ENCODE measurements at regions not wholly inside any gene's neighbourhood (a gene's known extent, or its start where the extent isn't known, plus 50 kb on each side); places are given as distances from the start of the nearest gene placed in this dataset.

DNA sequence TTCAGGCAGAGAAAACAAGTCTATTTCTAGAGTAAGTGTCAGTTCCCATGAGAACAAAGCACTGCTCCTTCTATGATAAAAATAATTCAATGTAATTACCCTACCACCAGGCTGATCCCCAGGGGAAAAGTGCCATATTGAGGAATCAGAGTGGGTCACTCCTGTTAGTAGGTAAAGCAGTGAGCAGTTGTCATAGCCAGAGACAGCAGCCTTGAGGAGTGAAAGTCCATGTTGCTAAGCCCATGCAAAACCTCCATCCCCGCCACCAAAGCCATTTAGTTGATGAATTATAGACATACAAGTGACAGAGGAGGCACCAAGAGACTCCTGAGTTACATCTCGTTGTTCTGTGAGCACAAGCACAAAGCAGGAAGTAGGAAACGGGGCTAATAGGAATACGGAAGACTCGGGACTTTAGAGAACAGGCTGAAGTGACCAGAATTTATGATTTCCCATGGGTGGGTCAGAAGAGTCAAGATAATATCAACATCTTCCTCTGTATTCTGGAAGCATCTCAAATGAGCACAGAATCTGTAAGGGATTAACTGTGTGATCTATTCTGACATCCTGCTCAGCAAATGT lies 197.9 kb downstream of the MAFB start:
- no peak for DNase-seq (ENCODE audit: low read depth)

DNA sequence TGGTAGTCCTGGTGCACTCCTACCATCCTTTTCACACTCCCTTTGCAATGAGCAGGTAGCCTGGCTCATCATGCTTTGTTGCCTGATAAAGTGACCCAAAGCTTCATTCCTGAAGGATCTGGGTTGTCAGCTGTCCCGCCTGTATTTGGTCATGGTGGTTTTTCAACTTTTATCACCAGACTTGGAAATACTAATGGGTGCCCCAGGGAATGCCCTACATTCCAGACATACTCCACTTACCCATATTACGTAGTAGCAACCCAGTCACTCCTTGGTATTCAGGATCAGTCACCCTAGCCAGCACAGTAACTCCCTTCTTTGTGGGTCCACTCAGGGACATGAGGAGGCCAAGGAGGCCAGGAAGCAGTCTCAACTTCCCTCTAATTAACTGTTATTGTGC lies 199.2 kb downstream of the MAFB start:
- no peak for DNase-seq (ENCODE audit: low read depth)

DNA sequence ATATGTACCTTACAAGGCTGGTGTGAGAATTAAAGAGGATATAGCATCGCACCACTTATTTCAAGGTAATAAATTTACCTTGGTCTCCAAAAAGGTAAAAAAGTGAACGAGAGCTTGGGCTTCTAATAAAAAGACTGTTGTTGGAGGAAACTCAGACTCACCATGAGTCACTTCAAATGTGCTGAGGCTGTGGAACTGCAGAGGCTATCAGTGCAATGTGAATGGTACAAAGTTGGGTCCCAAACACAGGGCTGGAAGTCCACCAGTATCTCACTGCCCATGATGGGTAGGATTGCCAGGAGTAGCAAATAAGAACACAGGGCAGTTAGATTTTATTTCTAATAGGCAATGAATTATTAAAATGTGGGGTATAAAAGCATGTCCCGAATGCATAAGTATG lies 200.6 kb downstream of the MAFB start:
- no peak for DNase-seq (ENCODE audit: low read depth)

DNA sequence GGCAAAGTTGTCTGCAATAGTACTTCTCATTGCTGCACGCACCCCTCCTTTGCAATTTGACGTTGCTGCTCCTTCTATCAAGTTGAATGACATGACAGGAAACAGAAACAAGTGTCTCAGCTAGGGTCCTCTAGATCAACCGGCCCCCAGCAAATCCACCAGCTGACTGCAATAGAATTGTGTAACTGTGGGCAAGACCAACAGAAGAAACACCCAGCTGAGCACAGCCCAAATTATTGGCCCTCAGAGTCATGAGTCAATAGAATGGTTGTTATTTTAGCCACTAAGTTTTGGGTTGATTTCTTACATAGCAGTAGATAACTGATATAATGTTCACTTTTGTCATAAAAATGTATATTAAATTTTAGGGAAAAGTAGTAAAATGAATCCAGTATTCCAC lies 202.7 kb downstream of the MAFB start:
- DNase-seq (ENCODE audit: low read depth), result no peak

DNA sequence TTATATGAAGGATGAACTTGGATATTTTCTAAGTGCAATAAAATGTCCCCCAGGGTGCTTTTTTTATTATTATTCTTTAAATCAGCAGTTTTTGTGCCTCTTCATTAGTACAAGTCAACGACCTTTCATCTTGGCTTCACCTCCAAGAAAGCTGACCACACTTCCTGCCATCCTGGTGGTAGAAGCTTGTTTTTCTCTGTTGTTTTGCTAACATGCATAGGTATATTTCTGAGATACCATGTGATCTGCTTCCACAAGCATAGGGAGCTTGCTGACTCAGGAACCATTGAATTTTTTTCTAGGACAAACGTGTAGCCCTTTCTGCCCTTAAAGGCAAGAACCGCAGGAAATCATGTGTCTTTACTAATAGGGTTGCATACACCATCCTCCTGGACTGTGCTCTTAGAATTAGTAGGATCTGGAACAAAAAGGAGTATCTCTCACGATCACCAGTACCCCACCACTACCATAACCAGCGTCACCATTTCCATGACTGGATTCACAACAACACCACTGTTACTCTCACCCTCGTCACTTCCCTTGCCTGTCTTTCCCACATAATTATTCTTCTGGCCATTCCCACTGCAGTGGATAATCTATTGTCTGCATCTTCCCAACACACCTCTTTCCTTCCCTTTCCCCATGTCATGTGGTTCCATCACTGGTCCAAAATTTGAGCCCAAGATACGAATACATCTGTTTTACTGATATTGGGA lies 207.1 kb downstream of the MAFB start:
- no peak for DNase-seq (ENCODE audit: low read depth)

DNA sequence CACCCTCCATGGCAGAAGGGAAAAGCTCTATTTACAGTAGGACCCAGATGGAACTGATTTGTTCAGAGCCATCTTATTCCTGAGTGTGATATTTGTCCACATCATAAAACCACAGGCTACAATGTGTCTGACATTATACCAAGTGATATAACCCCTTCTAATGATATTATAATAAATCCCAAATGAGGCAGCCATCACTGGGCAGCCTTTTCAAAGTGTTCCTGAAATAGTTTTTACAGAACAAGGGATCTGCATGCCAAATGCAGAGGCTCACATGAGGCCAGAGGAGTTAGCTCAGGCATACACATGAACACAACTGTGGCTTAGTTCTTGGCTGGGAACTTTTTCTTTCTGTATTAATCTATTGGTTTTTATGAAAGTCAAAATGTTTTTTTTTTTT lies 207.7 kb downstream of the MAFB start:
- no peak for DNase-seq (ENCODE audit: low read depth)

DNA sequence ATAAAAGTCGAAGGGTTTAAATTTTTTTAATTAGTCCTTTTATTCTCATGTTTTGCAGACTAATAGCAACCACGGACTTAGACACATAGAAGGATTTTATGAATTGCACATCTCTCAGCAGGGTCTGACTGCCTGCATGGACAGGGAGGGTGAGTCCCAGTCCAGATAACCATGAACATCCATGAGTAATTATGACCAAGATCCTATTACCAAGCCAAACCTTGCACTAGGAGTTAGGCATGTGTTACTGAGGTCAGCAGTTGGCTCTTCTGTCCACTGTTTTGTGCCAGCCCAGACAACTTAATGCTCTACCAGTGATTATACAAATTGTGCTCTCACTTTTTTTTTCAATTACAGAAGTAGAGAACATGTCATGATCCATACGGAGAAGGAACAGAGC lies 211.2 kb downstream of the MAFB start:
- no peak for DNase-seq (ENCODE audit: low read depth)

DNA sequence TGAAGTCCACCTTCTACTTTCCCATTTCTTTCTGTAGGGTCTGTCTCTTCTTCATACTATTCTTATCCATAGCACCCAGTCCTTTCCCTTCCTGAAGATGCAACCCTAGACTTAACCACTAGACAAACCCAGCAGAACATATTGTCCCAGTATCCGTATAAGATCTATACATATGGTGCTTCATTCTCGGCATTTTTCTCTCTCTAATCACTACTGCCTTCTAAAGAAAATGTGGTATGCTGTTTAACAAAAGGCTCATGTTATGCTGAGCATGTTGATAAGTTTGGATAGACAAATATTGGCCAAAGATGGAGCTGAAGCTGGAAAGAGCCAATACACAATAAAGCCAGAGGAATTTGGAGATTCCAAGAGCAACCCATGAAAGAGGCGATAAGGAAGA lies 212.6 kb downstream of the MAFB start:
- no peak for DNase-seq (ENCODE audit: low read depth)

DNA sequence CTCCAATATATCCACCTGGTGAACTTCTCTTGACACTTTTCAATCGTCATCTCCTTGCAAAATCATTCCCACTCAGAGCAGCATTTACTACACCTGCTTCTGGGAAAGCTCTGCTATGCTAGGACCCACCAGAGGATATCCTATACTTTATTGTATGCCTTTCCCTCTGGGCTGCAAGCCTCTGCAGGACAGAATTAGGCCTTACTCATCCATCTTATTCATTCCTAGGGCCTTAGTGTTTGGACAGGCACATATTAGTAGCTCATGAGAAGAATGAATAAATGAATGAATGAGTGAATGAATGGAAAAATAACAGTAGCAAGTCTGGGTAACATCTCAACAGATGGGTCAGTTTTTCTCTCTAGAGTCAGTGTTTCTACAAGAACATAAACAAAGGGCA lies 216.1 kb downstream of the MAFB start:
- no peak for DNase-seq (ENCODE audit: low read depth)

DNA sequence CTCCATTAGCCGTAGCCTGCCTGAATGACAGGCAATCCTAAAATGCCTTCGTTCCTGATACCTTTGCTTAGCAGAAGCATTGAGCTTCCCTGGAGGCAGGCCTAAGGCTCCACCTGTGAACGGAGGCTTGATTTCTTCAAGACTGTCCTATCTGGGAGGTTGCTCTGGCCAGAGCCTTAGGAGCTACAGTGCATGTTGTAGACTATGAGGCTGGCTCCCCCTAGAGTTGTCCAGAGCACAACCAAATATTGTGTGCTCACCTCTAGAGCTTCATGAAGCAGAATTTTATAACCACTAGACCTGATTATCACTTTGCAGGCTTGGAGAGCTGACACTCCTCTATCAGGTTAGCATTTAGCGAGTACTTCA lies 217.8 kb downstream of the MAFB start:
- no peak for DNase-seq (ENCODE audit: low read depth)

DNA sequence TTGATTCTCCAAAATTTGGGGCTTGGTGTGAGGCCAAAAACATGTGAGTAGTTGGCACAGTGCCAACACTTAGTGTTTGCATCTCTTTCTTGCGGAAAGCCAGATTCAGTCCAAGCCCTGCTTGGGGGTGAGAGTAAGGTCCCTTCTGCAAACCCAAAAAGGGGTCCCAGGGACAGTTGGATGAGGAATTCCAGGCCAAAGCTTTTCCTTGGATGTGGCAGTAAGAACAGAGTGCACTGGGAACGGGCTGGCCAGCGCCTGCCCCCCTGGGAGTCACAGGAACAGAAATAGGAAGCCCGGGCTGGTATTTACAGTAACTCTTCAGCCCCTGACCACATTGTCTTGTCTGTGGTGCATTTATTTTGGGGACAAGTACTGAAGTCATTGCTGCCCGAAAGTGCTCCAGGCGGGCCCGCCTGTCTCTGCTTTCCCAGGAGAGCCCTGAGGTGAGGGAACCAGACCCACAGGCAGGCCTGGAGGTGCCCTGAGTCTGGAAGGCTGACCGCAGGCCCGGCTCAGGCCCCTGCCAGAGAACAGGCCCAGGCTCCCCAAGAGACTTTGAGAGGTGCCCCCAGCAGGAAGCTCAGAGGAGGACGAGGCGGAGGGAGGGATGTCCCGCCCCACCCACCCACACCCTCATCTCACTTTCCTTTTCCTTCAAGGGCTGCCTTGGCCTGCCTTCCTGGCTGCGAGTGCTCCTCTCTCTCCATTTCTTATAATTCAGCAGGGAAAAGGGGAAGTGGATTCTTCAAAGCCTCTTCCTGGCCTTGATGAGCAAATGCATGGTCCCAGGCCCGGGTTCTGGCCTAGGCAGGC lies 218.4 kb downstream of the MAFB start:
- DNase-seq (ENCODE audit: low read depth), result no peak

DNA sequence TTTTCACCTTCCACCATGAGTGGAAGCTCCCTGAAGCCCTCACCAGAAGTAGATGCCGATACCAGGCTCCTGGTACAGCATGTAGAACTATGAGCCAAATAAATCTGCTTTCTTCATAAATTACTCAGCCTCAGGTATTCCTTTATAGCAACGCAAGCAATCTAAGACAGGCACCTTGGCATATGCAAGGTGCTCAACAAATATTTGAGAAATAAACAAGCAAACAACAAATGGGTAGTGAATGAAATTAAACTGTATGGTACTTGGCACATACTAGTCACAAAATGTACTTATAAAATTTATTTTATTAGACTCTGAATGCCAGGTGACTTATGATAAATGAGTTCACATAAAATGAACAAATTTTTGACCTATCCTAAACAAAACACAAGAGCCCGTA lies 220.3 kb downstream of the MAFB start:
- no peak for DNase-seq (ENCODE audit: low read depth)

DNA sequence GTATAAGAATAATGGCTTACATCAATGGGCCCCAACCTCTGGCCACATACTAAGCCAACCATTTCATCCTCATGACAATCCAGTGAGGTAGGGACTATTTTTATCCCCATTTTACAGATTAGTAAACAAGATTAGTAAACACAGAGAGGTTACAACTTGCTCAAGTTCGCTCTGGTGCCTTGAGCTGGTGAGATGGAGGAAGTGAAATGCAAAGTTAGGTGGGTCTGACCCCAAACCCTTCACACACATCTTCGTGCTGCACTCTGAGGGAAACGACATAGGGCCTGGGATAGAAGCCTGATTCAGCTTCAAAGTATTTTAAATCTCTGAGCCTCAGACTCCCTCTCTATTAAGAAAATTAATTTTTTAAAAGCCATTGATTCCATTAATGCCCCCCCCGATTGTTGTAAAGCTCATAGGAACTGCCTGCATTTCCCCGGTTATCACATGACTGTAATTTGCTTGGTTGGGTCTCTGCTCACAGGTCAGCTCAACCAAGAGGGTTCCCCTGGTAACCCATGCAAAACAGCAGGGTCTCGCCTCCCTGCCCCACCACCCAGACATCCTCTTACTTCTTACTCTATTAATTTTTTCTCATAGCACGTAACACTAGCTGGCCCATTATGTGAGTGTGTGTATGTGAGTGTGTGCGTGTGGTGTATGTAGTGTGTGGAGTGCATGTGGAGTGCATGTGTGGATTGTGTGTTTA lies 221.2 kb downstream of the MAFB start:
- no peak for DNase-seq (ENCODE audit: low read depth)

DNA sequence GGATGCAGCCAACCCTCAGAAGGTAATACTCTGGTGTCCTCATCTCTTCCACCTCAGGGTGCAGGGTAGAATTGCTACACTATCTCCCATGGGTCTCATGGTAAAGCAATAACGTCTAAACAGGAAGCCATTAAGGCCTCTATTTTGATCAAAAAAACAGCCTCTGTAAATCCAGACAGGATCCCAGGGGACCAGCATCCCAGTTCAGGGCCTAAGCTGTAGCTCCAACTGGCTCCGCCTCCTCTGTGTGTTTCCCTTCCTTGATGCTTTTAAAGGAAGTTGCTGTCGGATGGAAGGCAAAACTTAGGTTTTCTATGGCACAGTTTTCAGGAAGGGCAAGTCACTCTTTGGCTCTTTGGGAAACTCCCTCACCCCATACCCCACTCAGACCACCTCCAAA lies 222.0 kb downstream of the MAFB start:
- no peak for DNase-seq (ENCODE audit: low read depth)

DNA sequence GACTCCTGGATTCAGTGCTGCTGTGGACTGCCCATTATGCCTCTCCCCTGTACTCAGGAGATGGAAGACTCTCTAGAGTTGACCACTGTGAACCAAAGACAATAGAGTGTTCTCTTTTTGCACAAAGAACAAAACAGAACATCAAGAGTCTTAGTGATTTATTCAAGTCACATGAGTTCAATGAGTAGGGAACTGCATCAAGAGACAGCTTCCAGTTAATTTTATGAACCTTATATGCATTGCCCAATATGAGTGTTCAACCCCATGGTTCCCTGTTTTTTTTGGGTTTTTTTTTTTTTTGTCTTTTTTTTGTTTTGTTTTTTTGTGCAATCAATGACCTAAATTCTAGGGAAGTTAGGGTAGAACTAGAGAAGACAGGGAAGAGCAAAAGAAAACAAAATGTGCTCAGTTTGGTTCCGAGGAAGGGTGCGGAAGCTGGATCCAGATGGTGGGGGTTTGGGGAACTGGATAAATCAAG lies 224.3 kb downstream of the MAFB start:
- DNase-seq (ENCODE audit: low read depth), result no peak

DNA sequence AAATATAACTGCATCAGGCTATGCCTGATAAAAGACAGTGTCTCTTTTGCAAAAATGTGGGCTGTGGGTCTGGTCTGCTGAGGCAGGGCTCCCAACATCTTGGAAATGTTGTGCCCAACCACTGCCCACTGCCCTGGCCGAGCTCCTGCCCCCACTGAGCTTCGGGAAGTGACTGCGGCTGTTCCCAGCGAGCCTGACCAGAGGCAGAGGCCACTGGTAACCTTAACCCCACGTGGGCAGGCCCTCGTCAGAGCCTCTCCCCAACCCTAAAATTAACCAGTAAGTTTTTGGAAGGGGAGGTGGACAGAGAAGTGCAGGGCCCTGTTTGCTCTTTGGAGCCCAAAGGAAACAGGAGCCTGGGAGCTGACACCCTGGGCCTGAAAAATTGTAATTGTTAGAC lies 225.9 kb downstream of the MAFB start:
- no peak for DNase-seq (ENCODE audit: low read depth)

DNA sequence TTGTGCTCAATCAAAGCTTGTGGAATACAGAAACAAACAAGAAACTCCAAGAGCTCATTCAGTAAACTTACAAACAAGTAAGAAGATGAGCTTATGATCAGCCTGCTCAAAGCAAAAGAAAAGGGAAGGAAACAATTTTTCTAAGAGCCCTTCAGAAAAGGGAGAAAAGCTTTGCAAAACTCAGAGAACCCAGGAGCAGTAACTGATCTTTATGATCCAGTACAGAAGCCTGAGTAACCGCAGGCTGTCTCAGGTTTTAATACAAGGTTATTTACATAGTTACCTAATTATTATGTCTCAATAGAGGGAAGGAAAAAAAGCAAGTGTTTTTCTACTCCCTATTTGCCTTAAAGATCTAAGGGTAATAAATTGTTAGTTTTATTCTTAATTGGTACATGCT lies 226.5 kb downstream of the MAFB start:
- no peak for DNase-seq (ENCODE audit: low read depth)

DNA sequence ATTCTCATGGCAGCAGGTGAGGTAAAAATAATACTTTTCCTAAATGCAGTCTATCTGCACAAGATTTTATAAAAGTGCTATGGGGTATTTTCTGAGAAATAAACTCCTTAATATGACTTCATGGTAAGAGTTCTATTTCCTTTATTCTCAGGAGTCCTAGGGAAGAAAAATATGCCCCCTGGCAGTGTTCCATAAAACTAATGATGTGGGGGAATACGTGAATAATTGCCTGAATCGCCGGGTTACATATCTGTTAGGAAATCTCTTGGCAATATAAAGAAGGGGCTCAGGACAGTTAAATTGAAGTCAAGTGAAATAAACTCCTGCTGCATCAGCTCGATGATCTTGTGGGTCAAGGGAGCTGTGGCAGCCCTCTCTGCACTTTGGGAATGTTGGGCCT lies 229.7 kb downstream of the MAFB start:
- no peak for DNase-seq (ENCODE audit: low read depth)

DNA sequence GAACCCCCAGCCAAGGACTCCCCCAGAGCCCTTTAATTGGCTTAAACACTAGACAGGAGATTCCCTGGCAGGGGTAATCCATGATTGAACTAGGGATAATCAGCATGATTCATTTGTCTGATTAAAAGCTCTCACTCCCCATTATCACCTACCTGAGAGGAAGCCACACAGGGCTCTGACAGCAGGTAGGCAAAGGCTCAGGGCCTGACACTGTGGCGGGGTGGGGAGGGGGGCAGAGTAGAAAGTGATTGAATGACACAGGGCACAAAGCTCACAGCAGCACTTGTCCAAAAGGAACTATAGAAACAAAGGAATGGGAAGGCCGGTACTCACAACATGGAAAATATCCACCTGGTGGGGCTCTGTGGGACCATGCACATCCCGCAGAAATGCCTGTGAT lies 231.6 kb downstream of the MAFB start:
- DNase-seq (ENCODE audit: low read depth), result no peak

DNA sequence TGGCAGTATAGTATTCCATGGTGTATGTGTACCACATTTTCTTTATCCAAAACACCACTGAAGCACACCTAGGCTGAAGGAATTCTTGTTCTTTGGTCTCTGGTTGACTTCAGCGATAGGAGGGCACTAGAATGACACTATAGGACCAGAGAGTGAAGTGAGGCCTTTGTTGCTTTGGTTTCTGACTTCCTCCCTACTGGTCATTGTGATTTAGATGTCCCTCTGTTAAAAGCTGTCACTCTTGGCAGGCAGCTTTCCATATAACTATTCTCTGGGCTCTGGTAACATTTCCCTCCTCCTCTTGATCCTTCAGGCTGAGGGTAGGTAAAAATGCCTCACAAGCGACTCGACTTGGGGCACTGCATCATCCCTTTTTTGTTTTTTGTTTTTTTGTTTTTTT lies 236.3 kb downstream of the MAFB start:
- no peak for DNase-seq (ENCODE audit: low read depth)

DNA sequence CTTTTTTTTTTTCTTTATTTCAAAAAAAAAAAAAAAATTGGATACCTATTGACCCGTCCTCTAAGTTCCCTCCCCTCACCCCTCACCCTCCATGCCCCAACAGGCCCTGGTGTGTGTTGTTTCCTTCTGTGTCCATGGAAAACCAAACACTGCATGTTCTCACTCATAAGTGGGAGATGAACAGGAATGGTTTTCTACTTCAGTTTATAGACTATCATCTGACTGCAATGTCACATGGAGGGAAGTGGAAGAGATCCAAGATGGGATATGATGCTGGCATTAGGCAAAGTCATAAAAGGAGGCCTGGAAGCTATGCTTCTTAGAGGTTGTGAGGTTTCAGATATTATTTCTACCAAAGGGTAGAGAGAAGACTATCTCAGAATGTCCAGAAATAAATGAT lies 237.5 kb downstream of the MAFB start:
- no peak for DNase-seq (ENCODE audit: low read depth)

DNA sequence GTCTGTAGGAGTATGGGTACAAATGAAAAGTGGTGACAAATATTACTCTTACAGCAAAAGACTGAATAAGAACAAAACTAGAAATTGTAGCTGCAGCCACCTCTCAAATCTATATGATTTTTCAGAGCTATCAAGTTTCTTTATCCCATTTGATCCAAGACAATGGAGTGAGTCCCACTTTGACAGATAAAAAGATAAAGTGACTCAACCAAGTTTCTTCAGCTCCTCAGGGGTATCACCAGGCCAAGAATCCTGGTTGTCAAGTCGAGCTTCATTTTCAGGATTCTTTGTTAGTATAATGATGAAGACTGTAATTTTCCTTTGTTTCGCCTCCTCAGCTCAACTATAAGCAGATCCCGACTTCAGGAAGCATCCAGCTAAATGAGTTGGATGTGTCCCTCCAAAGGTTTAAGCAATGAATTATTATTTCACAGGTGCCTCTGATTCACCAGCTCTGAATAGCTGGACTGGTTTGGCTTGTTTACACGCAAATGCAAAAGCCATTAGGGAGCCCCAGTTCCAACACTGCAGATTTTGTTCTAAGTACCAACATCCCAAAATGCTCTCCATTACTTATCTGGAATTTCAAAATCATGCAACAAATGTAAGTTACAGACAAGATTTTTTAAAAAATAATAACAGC lies 238.9 kb downstream of the MAFB start:
- DNase-seq (ENCODE audit: low read depth), result no peak

Data from CMK (cell line).